ENCODE measurements at regions not wholly inside any gene's neighbourhood (a gene's known extent, or its start where the extent isn't known, plus 50 kb on each side); places are given as distances from the start of the nearest gene placed in this dataset.

- no peak for TF ChIP-seq CTCF (IDR thresholded peaks at IDR 0.05)
- H3K36me3 ChIP-seq = no peaks in the 10 kb centered on the region
- no peak for DNase-seq (ENCODE audit: low spot score)
- no peaks in the 10 kb centered on the region for H3K27me3 ChIP-seq
- H3K27ac ChIP-seq = no peak overlapping the region
- no peaks in the 10 kb centered on the region for H3K4me1 ChIP-seq
- no peak overlapping the region for H3K4me3 ChIP-seq
- H3K9me3 ChIP-seq = no peaks in the 10 kb centered on the region
Measured at GRCh38 chr2:6237039-6237660, 545.0 kb downstream of the SOX11 start.

- H3K27me3 ChIP-seq = no peaks in the 10 kb centered on the region
- H3K4me1 ChIP-seq = no peaks in the 10 kb centered on the region
- no peaks in the 10 kb centered on the region for H3K36me3 ChIP-seq
- H3K27ac ChIP-seq = no peak overlapping the region
- DNase-seq (ENCODE audit: low spot score) = no peak
- TF ChIP-seq CTCF (IDR thresholded peaks at IDR 0.05) = no peak
- H3K4me3 ChIP-seq = no peak overlapping the region
- no peaks in the 10 kb centered on the region for H3K9me3 ChIP-seq
Measured at GRCh38 chr2:6249557-6249956, 557.4 kb downstream of the SOX11 start.

- no peak for DNase-seq (ENCODE audit: low spot score)
- H3K27ac ChIP-seq = no peak overlapping the region
- no peaks in the 10 kb centered on the region for H3K9me3 ChIP-seq
Measured at GRCh38 chr2:6254441-6254840, 562.3 kb downstream of the SOX11 start.

DNA sequence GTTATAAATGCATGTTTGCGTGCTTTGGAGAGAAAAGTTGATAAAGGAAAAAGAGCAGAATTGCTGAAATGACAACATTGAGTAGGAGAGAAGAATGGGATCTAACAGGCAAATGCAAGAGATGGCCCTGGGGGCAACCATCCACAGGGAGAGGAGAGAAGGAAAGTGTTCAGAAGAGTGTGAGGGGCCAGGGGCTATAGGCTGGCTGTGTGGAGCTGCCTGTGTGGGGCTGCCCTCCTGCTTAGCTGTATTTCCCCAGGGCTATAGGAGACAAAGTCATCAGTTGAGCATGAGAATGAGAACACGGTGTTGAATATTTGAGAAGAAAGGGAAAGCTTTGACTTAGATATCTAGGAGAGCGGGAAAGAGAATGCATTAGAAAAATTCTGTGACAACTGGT, 572.0 kb downstream of the SOX11 start:
- Histone ChIP-seq H3K4me1 (no peaks in the 10 kb centered on the region), H3K9me3 (no peaks in the 10 kb centered on the region), H3K27ac (no peak overlapping the region), H3K4me3 (no peak overlapping the region), H3K27me3 (no peaks in the 10 kb centered on the region), H3K36me3 (no peaks in the 10 kb centered on the region)
- no peak for DNase-seq (ENCODE audit: low spot score)
- TF ChIP-seq CTCF (IDR thresholded peaks at IDR 0.05) = no peak

More at GRCh38 chr2:6254441-6254840, 562.3 kb downstream of the SOX11 start:
- Histone ChIP-seq H3K36me3 (no peaks in the 10 kb centered on the region), H3K27me3 (no peaks in the 10 kb centered on the region), H3K4me1 (no peaks in the 10 kb centered on the region), H3K4me3 (no peak overlapping the region)
- TF ChIP-seq CTCF (IDR thresholded peaks at IDR 0.05) = no peak

DNA sequence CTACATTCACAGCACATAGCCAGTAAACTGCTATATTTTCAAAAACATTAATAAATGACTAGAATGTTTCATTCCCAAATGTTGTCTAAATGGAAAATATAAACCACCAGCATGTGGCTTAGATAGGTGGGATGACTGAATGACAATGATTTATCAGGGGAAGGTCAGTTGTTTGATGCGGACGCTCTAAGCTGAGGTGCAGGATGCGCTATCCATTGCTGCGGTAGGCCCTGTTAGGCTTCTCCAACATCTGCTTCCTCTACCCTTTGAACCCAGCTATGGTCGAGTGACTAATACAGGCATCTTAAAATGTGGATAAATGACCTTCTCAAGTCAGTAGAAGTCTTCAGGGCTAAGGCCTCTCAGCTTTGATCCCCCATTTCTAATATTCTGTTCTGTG, 584.2 kb downstream of the CMPK2 start:
- no peak for DNase-seq (ENCODE audit: low spot score)
- no peaks in the 10 kb centered on the region for H3K36me3 ChIP-seq

More for the DNA sequence above, 584.2 kb downstream of the CMPK2 start:
- no peak overlapping the region for H3K27ac ChIP-seq
- H3K9me3 ChIP-seq = no peaks in the 10 kb centered on the region
- H3K4me3 ChIP-seq = no peak overlapping the region
- no peak for TF ChIP-seq CTCF (IDR thresholded peaks at IDR 0.05)
- H3K27me3 ChIP-seq = no peaks in the 10 kb centered on the region
- no peaks in the 10 kb centered on the region for H3K4me1 ChIP-seq

Measured in right atrium auricular region (tissue), 2 donors.